ENCODE measurements at regions not wholly inside any gene's neighbourhood (a gene's known extent, or its start where the extent isn't known, plus 50 kb on each side); places are given as distances from the start of the nearest gene placed in this dataset.

DNA sequence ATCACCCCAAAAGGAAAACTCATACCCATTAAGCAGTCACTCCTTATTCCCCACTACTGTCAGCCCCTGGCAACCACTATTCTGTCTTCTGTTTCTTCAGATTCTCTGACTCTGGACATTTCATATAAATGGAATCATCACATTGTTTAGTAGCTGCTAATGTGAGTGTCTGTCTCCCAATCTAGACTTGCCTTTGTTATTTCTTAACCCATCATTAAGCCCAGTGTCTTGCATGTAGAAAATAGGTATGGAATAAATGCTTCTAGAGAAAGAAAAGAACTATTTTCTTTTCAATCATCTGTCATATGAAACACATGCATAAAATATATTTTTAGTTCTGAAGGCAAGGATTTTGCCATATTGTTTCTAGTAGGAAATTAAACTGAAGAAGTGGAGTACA, 610.0 kb downstream of the PLPP3 start:
- DNase-seq (ENCODE audit: low spot score) = no peak

DNA sequence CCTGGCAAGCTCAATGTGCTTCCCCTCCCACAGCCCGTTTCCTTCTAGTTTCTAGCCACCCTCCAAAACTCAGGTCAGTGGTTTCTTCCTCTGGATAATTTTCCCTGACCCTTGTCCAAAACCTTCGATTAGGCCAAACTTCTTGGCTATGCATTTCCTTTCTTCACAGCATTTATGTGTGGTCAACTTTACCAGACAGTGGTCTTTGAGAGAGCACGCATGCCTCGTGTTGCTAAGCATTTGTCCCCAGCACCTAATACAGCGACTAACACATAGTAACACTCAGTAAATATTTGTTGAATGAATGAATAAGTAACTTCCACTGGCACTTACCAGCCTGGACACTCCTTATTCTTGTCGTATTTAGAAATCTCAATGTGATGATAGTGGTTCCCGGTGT, 610.7 kb downstream of the PLPP3 start:
- DNase-seq (ENCODE audit: low spot score) = no peak

DNA sequence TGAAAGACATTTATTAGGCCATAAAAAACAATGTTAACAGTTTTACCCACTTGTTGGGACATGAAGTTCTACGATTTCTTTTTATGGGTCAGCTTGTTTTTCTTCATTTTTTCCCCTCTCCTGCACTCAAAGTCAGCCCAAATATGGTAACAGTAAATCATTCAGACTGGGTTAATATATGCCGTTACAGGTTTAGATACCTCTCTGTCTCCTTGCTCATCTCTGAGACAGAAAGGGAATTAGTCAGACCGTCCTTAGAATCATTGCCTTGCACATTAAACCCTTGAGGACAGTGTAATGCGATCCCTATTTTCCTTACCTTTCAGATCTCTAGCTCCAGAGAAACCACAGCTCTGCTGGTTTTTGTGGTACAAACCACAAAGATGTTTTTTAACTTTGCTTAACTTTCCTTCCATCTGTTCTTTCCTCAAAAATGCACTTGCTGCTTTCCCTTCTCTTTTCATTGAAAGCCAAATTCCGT, 613.3 kb downstream of the PLPP3 start:
- DNase-seq (ENCODE audit: low spot score) = no peak

DNA sequence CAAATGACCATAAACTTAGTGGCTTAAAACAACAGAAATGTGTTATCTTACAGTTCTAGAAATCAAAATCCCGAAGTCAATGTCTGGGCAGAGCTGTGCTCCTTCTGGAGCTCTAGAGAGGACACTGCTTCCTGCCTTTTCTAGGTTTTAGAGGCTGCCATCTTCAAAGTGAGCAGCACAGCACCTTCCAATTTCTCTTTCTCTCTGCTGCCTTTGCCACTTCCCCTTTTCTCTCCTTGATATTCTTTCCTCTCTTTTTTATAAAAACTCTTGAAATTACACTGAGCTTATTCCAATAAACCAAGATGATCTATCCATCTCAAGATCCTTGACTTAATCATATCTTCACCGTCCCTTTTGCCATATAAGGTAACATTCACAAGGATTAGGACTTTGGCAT, 616.9 kb downstream of the PLPP3 start:
- no peak for DNase-seq (ENCODE audit: low spot score)

DNA sequence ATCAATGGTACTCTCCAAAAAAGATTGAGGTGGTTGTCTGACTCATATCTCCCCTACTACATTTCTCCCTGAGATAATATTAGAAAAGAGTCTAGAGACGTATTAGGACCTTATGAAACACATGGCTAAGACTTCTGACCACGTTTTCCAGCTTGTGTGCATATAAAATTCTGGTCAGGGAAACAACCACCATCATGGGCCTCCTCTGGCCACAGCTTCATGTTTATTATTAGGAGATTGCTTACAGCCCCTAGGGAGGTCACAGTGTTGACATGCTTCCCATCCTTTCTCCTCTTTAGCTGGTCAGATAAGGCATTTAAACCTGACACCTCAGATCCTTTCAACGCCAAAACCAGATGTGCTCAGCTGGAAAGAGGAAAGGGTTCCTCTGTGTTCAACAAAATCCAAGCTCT, 620.2 kb downstream of the PLPP3 start:
- no peak for DNase-seq (ENCODE audit: low spot score)

DNA sequence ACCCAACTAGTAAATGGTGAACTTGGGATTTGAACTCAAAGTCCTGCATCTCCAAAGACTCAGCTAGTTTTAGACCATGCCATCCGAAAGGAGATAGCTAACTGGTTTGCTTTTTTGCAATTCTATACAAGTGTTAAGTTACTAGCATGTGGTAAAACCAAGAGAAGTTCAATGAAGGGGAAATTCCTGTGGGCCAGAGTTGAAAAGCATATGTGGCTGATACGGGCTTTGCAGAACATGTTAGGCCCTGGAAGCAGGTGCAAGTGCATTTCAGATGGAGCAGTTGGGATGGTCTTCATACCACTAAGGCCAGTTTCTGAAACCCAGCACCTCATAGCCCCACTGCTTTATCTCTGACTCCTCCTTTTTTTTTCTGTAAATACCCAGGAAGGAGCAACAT, 620.9 kb downstream of the PLPP3 start:
- no peak for DNase-seq (ENCODE audit: low spot score)

DNA sequence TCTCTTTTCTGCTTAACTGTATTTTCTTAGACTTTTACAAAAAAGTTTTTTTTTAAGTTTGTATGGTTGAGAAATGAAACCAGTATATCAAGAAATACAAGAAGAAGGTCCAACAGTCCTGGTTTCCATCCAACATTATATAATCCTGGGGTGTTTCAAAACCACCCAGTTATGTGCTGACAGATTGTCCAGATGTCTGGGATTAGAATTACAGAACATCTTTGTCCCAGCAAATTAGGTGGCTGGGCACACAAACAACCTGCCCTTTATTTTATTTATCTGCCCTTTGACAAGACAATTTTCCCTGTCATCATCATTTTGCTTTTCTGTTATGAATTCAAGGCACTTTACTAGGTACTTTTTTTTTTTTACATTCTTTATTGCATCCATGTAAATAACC, 622.1 kb downstream of the PLPP3 start:
- DNase-seq (ENCODE audit: low spot score) = no peak

DNA sequence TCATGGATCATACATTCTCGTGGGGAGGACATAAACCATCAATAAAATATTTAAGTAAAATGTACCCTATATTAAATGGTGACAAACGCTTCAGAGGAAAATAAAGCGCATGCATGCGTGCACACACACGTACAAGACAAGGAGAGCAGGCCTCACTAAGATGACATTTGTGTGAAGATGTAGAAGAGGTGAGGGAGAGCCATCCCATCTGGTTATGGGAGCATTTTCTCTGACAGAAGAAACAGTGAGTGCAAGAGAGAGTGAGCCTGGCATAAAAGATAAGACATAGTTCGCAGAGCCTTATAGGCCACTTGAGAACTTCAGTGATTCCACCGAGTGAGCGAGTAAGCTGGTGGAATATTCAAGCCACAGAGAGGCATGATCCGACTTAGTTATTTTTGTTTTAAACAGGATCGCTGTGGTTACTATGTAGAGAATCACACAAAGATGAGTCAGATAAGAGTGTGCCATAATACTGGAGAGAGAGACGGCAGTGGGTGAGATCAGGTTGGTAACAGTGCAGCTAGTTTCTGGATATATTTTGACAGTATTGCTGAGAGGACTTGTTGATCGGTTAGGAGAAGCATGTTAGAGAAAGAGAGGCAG, 624.2 kb downstream of the PLPP3 start:
- DNase-seq (ENCODE audit: low spot score) = no peak

DNA sequence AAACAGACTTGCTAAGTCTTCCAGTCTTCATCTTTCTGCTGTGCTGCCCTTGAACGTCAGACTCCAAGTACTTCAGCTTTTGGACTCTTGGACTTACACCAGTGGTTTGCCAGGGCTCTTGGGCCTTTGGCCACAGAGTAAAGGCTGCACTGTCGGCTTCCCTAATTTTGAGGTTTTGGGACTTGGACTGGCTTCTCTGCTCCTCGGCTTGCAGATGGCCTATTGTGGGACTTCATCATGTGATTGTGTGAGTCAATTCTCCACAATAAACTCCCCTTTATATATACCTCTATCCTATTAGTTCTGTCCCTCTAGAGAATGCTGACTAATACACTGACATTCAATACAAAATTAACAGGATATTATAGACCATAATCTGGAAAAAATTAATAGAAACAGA, 628.1 kb downstream of the PLPP3 start:
- DNase-seq (ENCODE audit: low spot score) = no peak

DNA sequence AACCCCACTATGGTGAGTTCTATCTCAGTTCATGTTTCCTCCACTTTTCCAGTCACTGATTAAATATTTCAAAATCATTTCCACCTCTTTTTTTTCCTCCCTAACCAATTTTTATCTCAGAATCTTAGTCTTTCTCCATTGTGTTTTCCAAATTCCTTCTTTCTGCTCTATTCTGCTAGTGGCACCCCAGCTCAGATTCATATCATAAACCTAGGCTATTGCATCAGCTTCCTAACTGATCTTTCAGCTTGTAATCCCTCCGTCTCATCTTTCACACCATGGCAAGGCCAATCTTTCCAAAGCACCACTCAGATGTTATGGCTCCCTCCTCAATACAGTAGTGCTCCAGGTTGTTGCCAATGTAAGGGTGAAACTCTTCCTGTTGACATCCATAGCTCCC, 631.9 kb downstream of the PLPP3 start:
- DNase-seq (ENCODE audit: low spot score) = no peak

DNA sequence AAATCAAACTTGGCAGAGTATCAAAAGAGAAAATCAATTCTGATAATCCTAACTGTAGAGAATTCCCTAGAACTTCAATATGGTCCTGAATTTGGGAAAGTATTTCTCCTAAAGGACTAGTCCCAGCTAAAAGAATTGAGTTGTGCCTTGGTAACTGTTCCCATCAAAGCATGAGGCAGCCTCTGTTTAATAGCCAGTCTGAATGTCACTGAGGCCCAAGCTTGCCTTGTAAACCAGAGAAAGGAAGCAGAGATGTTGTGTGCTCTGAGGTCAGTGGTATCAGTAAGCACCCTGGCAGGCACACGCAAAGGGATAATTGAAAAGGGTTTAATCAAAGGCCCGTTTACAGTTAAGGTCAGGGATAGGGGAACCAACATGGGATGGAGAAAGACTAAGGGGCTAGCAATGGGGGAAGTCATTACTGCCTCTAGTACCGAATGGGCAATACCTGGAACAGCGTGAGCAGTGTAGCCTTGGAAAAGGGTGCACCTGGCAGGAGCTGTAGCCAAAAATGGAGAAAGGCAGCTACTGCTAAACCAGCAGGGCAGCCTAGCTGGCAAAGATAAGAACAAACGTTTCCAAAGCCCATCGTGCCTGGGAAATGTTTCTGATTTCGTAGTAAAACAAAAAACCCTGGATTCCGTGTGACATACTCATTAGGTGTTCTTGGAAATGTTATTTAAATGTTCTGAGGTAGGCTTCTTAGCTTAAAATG, 635.5 kb downstream of the PLPP3 start:
- no peak for DNase-seq (ENCODE audit: low spot score)

DNA sequence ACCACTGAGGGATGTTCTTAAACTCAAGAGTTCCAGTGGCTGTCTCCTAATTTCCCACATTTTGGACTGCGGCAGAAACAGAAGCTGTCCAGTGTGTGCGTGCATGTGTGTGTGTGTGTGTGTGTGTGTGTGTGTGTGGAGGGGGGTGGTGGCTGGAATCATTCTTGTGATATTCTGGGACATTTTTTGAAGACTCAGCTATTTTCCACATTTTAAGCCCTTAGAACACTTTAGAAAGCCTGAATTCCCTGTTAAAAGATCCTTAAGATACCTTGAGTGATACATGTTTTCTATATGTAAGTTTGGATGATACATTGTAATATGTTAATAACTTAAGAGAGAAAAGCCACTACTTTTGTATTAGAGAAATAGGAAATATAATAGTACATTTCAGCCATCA, 636.4 kb downstream of the PLPP3 start:
- no peak for DNase-seq (ENCODE audit: low spot score)

DNA sequence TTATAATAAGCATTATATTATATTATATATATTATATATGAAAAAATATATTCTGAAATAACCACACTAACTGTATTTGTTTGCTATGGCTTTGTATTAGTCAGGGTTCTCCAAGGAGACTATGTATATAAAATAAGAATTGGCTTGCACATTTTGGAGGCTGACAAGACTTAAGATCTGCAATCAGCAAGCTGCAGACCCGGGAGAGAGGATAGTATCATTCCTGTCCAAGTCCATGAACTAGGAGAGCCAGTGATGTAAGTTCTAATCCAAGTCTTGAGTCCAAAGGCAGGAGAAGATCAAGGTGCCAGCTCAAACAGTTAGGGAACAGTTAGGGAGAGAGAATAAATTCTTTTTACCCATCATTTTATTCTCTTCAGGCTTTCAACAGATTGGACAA, 639.5 kb downstream of the PLPP3 start:
- DNase-seq (ENCODE audit: low spot score) = no peak

DNA sequence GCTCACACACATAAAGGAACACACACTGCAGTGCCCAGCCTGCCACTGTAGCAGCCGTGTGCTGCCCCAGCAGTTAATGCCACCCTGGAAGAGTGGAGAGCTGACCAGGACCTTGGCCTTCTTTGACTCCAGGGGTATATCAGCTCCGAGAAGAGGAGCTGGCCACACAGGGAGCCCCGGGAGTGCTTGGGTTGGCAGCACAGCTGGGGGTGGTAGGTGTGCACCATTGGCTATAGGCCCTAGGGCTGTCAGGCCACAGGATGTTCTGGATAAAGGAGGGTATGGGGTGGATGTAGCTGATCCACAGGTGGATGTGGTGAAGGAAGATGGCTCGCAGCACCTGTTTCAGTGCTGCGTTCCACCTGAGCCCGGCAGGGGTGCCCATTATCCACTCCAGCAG, 640.5 kb downstream of the PLPP3 start:
- DNase-seq (ENCODE audit: low spot score) = no peak

DNA sequence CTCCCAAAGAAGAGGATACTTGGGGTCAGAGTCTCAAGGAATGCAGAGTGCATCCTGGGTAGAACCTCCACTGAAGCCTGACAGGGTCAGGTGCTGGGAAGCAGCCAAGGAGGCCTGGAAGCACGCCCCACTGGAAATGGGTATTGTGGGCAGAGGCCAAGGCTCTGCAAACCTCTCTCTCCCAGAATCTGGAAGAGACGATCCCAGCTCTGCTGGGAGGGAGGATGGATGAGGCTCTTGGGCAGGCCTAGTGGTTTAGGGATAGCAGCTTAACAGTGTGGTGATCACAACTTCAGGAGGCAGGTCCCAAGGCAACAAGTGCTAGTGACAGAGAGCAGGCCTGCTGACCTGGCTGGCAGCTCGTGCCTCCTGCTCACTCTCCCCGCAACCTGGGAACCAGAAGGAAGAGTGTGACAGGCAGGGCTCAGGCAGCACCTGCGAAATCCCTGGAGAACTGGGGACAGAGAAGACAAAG, 641.0 kb downstream of the PLPP3 start:
- DNase-seq (ENCODE audit: low spot score) = no peak

DNA sequence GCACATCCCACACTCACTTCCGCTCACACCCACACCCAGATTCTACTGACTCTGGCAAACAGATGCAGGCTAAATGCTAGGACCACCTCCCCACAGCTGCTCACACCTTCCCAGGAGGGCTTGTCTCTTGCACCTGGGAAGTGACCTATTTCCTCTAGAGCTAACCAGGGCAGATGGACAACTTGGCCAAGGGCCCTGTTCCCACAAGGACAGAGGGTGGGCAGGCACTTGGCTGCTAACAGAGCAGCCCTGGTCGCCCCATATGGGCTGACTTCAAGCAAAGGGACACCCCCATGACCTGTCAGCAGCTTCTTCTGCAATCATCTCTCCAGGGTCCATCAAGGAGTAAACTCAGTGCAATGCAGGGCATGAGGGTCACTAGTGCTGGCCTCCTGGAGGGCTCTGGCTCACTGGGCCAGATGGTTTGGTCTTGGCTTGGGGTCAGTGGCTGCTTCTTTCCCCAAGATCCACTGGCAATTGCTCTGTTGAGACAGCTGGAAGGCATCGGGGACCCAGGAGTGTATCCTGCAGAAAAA, 641.5 kb downstream of the PLPP3 start:
- DNase-seq (ENCODE audit: low spot score) = no peak

DNA sequence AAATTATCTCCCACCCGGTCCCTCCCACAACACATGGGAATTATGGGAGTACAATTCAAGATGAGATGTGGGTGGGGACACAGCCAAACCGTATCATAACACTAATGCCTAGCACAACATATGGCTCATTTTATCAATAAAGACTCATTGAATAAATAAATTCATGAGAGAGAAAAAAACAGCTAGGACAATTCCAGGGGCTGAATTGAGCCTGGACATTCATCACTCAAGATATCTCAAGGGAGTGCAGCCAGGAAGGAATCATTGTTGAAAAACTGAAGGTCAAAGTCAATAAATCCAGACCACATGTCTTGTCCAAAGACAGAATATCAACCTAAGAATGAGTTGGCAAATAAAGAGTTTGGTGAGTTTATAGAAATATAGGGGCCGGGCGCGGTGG, 644.1 kb downstream of the PLPP3 start:
- no peak for DNase-seq (ENCODE audit: low spot score)

DNA sequence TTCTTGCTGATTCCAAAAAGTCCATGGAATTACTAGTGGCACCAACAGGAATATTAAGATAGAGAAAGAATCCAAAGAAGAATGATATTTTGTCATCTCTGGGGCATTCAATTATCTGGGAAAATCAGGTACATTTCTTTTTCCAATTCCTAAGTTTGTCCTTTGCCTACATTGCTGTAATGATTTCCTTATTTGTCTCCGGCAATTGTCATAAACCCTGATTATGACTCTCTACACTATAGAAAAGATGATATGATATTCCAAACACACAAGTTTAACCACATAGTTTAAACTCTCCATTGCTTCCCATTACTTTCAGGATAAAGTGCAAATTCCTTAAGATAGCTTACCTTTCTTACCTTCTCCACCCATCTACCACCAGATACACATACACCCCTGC, 647.0 kb downstream of the PLPP3 start:
- DNase-seq (ENCODE audit: low spot score) = no peak

DNA sequence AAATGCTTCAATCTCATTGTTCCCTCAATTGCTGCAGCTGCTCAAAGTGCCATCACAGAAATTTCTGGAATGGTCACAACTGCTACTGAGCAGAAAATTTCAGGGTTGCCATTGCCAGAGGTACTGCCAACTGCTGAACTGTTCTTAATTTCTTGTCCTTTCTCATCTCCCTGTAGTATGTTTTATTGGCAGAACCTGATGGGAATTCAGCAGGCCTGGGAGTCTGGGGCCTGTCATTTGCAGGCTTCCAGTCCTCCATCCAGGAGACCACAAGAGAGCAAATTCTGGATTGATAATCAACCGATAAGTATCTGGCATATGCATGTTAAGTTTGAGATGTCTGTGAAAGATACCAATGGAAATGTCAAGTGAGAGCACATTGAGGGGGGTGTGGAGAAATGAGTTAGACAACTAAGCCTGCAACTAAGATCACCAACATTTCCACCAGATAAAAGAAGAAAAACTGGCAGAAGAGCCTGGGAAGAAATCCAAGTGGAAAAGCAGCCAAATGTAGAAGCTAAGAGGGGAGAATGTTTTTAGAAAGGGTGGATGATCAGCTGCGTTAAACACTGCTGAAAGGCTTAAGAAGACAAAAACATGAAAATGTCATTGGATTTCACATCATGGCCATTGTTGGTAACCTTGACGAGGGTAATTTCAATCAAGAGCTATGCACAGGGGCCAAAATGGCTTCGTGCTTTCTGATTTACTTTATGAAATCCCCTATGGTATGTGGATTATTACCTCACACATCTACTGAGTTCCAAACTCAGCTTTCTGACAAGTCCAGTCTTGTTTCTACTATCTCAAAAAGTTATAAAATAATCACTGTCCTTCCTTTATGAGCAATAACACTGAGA, 648.1 kb downstream of the PLPP3 start:
- DNase-seq (ENCODE audit: low spot score) = no peak

DNA sequence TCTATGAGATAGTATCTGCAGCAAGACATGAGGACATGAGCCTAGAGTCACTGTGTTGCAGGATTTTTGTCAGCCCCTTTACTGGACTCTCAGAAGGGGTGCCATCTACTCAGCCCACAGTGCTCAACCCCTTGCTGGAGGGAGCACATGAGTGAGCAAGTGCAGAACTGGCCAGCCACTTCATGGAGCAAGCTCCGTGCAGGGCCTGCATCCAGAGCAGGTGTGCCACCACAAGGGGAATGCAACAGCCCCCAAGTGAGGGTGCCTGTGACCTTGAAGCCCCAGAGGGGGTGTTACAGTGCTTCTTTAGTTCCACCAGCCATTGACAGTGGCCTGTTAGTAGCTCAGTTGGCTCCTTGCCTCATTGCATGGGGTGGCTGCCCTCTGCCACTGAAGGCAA, 649.7 kb downstream of the PLPP3 start:
- DNase-seq (ENCODE audit: low spot score) = no peak

DNA sequence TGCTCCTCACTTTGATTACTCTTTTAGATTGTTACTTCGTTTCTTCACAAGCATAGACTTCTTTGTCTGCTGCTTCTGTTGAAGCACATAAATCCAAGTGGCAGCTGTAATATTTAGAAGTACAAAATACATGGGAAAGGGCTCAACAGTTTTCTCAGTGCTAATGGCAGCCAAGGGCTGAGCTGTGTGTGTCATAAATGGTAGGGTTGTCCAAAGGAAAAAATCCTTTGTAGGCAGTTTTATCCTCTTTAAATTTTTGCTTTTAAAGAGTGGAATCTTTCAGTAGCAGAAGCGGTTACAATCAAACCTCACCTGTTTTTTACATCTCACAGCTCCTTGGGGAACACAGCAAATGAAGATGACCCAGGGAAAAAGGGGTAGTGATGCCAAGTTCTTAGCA, 650.8 kb downstream of the PLPP3 start:
- DNase-seq (ENCODE audit: low spot score) = no peak

DNA sequence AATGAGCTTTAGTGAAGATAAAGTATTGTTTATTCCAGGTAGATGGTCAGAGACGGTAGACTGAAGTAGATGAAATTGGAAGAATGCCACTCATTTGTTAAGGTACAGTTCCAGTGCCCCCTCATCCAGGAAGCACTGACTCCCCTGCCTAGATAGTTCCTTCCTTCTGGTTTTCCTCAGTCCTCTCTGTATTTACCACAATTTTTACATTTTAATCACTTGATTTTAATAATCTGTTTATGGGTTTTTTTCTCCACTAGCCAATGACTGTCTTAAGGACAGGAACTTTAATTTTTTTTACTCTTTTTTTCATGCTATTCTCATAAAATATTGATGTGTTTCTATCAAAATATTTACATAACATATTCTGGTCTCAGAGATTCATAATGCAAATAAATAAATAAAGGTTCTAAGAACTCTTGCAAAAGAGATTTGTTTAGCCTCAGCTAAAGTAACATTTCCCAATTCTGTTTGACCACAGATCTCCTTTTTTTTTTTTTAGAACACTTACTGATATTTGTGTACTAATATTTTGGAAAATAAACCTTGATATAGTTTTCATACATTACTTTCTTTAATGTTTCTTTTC, 651.6 kb downstream of the PLPP3 start:
- no peak for DNase-seq (ENCODE audit: low spot score)

All from HuH-7.5 (cell line).